Neuron (in vitro differentiated cells): ENCODE measurements at regions not wholly inside any gene's neighbourhood (a gene's known extent, or its start where the extent isn't known, plus 50 kb on each side); places are given as distances from the start of the nearest gene placed in this dataset.

Experiments used
- H2AFZ ChIP-seq: one replicate; pipeline ENCODE4 v1.6.1; 2013; ENCODE audit warnings: low read depth, mild to moderate bottlenecking, inconsistent platforms, low read length, moderate library complexity
- H3K27me3 ChIP-seq: one replicate; pipeline ENCODE4 v1.6.1; 2013; ENCODE audit warnings: low read length; ENCODE audit not compliant: insufficient read depth
- H3K36me3 ChIP-seq: one replicate; pipeline ENCODE4 v1.6.1; 2013; ENCODE audit warnings: low read length; ENCODE audit not compliant: insufficient read depth
- H3K4me1 ChIP-seq: one replicate; pipeline ENCODE4 v1.6.1; 2013; ENCODE audit warnings: low read length; ENCODE audit not compliant: insufficient read depth
- H3K4me3 ChIP-seq: 2 replicates; pipeline ENCODE4 v1.5.1; 2013; ENCODE audit warnings: mild to moderate bottlenecking, low read length, moderate library complexity
- H3K9me3 ChIP-seq: one replicate; pipeline ENCODE4 v1.6.1; 2013; ENCODE audit warnings: low read length

GRCh38 chr4:31104577-31104976 is 384.4 kb downstream of the PCDH7 start:
- Histone ChIP-seq H3K4me3 (no peak overlapping the region), H3K27me3 (no peaks in the 10 kb centered on the region), H2AFZ (no peak overlapping the region), H3K9me3 (no peaks in the 10 kb centered on the region), H3K4me1 (no peaks in the 10 kb centered on the region), H3K36me3 (no peaks in the 10 kb centered on the region)

DNA sequence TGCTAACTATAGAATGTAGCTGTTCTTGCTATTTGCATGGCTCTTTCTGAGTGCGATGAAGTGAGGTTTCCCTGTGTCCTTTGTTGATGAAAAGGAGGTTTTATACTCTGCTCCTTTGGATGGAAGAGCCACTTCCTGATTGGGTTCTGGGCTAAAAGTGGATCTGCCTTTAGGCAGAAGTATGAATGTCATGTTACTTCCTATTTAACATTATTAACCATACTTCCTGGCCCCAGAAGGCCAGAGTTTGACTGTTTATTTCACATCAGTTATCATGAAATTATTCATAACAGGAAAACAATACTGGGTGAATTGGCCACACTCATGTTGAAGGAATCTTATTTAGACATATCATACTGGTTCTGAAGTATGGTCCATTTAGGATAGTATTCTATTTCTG is 386.2 kb downstream of the PCDH7 start:
- H3K27me3 ChIP-seq = no peaks in the 10 kb centered on the region
- no peaks in the 10 kb centered on the region for H3K36me3 ChIP-seq
- H3K4me3 ChIP-seq = no peak overlapping the region
- no peaks in the 10 kb centered on the region for H3K9me3 ChIP-seq
- no peaks in the 10 kb centered on the region for H3K4me1 ChIP-seq
- no peak overlapping the region for H2AFZ ChIP-seq

GRCh38 chr4:31107362-31107761 is 387.2 kb downstream of the PCDH7 start:
- no peaks in the 10 kb centered on the region for H3K9me3 ChIP-seq
- H3K27me3 ChIP-seq = no peaks in the 10 kb centered on the region
- no peaks in the 10 kb centered on the region for H3K36me3 ChIP-seq
- no peak overlapping the region for H2AFZ ChIP-seq
- no peak overlapping the region for H3K4me3 ChIP-seq
- no peaks in the 10 kb centered on the region for H3K4me1 ChIP-seq

DNA sequence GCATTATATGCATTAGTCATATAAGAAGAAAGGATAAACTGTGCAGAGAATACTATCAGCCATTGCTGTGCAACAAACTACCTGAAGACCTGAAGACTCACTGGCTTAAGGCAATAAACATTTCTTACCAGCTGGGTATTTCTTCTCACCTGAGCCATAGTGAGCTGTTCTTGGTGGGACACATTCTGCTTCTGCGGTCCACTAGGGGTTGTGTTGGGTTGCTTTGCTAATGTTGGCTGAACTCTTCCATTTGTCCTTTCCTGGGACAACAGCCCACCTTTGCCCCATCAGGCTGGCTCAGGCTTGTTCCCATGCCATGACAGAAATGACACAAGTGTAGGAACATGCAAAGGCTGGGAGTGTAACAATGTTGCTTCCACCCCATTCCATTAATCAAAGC is 388.6 kb downstream of the PCDH7 start:
- no peak overlapping the region for H3K4me3 ChIP-seq
- no peaks in the 10 kb centered on the region for H3K27me3 ChIP-seq

GRCh38 chr4:31111790-31112189 is 391.6 kb downstream of the PCDH7 start:
- H2AFZ ChIP-seq = no peak overlapping the region
- no peaks in the 10 kb centered on the region for H3K4me1 ChIP-seq
- no peaks in the 10 kb centered on the region for H3K27me3 ChIP-seq
- H3K9me3 ChIP-seq = no peaks in the 10 kb centered on the region
- no peaks in the 10 kb centered on the region for H3K36me3 ChIP-seq
- no peak overlapping the region for H3K4me3 ChIP-seq

More for the DNA sequence above, 388.6 kb downstream of the PCDH7 start:
- Histone ChIP-seq H3K9me3 (no peaks in the 10 kb centered on the region), H2AFZ (no peak overlapping the region), H3K4me1 (no peaks in the 10 kb centered on the region), H3K36me3 (no peaks in the 10 kb centered on the region)

- no peak overlapping the region for H3K4me3 ChIP-seq
- H3K36me3 ChIP-seq = no peaks in the 10 kb centered on the region
- no peaks in the 10 kb centered on the region for H3K9me3 ChIP-seq
- no peaks in the 10 kb centered on the region for H3K4me1 ChIP-seq
- no peak overlapping the region for H2AFZ ChIP-seq
- no peaks in the 10 kb centered on the region for H3K27me3 ChIP-seq
These were observed 394.6 kb downstream of the PCDH7 start for GRCh38 chr4:31114816-31115215.

DNA sequence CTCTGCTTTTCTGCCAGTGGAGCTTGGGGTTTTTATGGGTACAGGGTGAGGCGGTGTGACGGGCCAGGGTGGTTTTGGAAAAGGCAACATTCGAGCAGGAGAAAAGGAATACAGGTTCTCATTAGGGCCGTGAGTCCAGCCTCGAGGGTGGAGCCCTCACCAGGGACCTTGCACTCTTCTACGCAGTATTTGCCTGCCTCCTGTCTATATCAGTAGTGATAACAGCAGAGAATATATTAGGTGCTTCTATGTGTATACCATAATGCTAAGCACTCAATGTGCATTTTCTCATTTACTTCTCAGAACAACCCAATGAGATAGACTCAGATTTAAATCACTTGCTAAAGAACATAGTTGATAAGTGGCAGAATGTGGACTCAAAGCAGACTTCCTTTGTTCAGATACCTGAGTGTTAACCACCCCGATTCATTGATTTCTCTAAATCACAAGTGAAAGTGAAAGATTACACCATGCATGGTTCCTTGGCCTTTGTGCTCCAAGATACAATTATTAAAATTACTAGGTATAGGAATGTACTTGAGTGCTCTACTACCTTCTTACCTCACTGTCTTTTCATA is 403.9 kb downstream of the PCDH7 start:
- Histone ChIP-seq H2AFZ (no peak overlapping the region), H3K27me3 (no peaks in the 10 kb centered on the region), H3K9me3 (no peaks in the 10 kb centered on the region), H3K36me3 (no peaks in the 10 kb centered on the region), H3K4me3 (no peak overlapping the region), H3K4me1 (peaks cover 5% of the 10 kb centered on the region)

- Histone ChIP-seq H3K27me3 (no peaks in the 10 kb centered on the region), H3K9me3 (no peaks in the 10 kb centered on the region), H3K4me1 (peaks cover 5% of the 10 kb centered on the region), H2AFZ (no peak overlapping the region), H3K36me3 (no peaks in the 10 kb centered on the region), H3K4me3 (no peak overlapping the region)
These were observed 404.9 kb downstream of the PCDH7 start for GRCh38 chr4:31125061-31125460.

GRCh38 chr4:31125496-31125895 is 405.3 kb downstream of the PCDH7 start:
- H3K4me1 ChIP-seq = peaks cover 5% of the 10 kb centered on the region
- H3K4me3 ChIP-seq = no peak overlapping the region
- no peaks in the 10 kb centered on the region for H3K27me3 ChIP-seq
- H3K9me3 ChIP-seq = no peaks in the 10 kb centered on the region
- H3K36me3 ChIP-seq = no peaks in the 10 kb centered on the region
- no peak overlapping the region for H2AFZ ChIP-seq

DNA sequence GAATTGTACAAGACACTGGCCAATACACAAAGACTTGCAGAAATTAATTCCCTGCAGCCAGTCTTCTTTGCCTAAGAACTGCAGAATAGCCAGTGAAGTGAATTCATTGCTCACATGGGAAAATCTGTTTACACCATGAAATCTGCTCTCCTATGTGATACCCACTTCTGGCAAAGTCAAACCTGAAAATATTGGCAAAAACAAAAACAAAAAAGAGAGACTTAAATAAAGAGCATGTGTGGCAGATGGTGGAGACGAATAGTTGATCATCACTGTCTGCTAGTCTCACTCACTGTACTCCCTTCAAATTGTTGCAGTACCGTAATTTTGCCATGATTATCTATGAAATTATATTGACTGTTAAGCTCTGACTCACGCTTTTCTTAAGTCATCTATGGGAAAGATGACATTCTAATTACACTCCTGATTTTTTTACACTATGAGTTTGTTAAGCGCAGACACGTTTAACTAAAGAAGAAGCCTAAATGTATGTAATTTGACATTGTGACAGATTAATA is 406.8 kb downstream of the PCDH7 start:
- H3K27me3 ChIP-seq = no peaks in the 10 kb centered on the region
- no peak overlapping the region for H2AFZ ChIP-seq
- peaks cover 5% of the 10 kb centered on the region for H3K4me1 ChIP-seq
- H3K4me3 ChIP-seq = no peak overlapping the region
- H3K36me3 ChIP-seq = no peaks in the 10 kb centered on the region
- no peaks in the 10 kb centered on the region for H3K9me3 ChIP-seq

DNA sequence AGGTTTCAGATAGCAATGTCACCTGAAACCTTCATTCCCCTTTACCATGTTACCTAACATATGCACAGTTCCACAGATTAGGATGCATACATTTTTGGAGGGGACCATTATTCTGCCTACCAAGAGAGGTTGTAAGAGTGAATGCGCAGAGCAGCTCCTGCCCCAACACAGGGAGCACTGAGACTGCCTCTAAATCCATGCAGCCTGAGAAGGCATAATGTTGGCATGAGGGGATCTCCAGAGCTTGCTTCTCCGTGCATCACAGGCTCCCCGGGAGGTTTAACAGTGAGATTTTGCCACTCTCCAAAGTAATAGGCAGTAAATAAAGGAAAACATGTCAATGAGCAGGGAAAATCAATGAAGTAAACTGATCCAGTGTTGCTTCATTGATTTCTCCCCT is 410.8 kb downstream of the PCDH7 start:
- Histone ChIP-seq H3K4me1 (no peaks in the 10 kb centered on the region), H3K9me3 (no peaks in the 10 kb centered on the region), H2AFZ (no peak overlapping the region), H3K36me3 (no peaks in the 10 kb centered on the region), H3K4me3 (no peak overlapping the region), H3K27me3 (no peaks in the 10 kb centered on the region)

DNA sequence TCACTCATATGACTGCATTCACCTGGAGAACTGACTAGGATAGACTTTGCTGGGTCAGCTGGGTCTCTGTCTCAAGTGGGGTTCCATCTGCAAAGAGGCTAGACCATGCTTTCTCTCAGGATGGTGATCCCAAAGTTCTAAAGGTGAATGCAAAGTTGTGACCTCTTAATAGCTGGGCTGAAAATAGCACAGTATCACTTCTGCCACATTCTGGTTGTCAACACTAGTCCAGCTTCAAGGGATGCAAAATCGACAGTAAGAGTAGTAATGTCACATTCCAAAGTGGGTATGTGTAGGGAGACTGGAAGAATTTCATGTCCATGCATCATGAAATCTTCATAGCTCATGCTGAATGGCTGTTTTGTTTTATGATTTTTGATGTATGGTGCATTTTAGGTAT is 414.6 kb downstream of the PCDH7 start:
- Histone ChIP-seq H2AFZ (no peak overlapping the region), H3K4me3 (no peak overlapping the region), H3K4me1 (no peaks in the 10 kb centered on the region), H3K36me3 (no peaks in the 10 kb centered on the region), H3K27me3 (no peaks in the 10 kb centered on the region), H3K9me3 (no peaks in the 10 kb centered on the region)

DNA sequence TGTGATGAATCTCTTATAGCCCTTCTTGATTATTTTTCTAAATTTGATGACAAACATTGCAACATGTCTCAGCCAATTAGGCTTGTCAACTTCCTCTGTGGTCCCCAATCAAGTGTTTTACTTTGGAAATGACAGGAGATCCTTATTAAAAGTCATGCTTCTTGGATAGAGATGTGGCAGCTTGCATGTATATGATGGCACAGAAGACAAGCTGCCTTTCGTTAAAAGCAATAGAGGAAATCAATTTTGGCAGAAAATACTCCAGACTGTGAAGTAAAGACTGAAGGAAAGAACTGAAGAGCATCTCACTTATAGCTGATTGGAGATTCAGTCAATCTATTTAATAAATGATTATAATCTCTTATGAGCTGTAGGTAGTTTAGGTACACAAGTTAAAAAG is 419.6 kb downstream of the PCDH7 start:
- H3K36me3 ChIP-seq = peaks cover 6% of the 10 kb centered on the region
- H3K4me3 ChIP-seq = no peak overlapping the region
- H3K4me1 ChIP-seq = no peaks in the 10 kb centered on the region
- no peaks in the 10 kb centered on the region for H3K27me3 ChIP-seq
- no peaks in the 10 kb centered on the region for H3K9me3 ChIP-seq
- no peak overlapping the region for H2AFZ ChIP-seq
